ENCODE measurements at regions not wholly inside any gene's neighbourhood (a gene's known extent, or its start where the extent isn't known, plus 50 kb on each side); places are given as distances from the start of the nearest gene placed in this dataset.

DNA sequence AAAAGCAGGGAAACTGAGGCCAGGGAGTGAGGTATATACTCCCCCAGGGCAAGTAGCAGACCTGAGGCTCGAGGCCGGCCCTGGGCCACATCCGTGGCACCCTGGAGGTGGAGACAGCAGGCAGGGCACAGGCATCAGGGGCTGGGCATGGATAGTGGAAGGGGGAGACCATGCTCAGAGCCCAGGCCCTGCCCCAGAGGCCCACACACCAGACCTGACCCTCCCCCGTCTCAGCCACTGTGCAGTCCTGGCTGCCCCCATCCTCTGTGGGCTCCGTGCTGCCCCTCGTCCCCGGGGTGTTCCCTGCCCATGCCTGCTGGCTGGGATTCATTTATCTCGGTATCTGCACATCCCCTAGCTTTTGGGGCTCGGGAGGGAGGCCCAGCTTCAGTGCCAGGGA is 103.1 kb upstream of the NKX1-1 start:
- TF ChIP-seq, protein P1, sequence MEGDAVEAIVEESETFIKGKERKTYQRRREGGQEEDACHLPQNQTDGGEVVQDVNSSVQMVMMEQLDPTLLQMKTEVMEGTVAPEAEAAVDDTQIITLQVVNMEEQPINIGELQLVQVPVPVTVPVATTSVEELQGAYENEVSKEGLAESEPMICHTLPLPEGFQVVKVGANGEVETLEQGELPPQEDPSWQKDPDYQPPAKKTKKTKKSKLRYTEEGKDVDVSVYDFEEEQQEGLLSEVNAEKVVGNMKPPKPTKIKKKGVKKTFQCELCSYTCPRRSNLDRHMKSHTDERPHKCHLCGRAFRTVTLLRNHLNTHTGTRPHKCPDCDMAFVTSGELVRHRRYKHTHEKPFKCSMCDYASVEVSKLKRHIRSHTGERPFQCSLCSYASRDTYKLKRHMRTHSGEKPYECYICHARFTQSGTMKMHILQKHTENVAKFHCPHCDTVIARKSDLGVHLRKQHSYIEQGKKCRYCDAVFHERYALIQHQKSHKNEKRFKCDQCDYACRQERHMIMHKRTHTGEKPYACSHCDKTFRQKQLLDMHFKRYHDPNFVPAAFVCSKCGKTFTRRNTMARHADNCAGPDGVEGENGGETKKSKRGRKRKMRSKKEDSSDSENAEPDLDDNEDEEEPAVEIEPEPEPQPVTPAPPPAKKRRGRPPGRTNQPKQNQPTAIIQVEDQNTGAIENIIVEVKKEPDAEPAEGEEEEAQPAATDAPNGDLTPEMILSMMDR (IDR thresholded peaks at IDR 0.05; ENCODE audit: control insufficient read depth, insufficient read depth, low read depth, low read length, missing control alignments) = no peak
- no peak overlapping the region for H3K4me3 ChIP-seq (ENCODE audit: control insufficient read depth, low read depth, low read length)
- DNase-seq (ENCODE audit: low read depth) = no peak

DNA sequence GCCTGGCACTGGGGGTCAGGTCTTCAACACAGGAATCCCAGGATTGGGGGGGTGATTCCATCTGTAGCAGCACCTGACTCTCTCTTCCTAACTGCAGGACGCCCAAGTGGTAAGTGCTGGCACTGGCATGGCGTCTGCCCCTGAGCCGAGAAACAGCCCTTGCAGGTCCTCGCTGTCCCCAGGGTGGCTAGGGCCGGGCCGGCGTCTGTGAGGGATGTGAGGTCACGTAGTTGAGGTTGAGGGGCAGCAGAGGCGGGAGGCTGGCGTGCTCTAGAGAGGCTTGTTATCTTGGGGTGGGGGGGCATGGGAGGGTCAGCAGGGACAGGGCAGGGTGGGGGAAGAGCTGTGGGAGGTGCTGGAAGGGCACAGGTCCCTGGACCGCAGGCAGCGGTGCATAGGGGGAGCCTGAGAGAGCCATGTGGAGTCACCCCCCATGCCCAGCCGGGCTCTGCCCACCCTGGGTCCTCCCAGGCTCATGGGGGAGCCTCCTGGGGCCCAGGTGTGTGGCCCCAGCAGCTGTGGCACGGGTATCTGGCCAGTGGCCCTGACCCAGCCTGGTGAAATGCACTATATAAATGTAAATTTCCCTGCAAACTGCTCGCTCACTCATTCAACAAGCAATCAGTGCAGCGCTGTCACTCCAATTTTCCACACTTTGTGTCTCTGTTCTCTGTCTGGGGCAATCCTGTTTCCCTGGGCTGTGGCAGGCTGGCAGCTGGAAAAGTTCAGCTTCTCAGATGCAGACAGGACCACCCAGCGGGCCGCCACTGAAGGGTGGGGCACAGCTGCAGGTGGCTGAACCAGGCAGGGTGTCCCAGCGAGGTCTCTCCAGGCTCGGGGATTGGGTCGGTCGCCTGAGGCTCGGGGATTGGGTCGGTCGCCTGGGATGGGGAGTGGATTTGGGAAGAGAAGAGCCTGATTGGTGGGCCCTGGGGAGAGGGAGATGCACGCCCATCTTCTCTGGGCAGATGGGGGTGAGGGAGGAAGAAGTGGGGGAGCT is 102.2 kb upstream of the NKX1-1 start:
- TF ChIP-seq, protein P1 (IDR thresholded peaks at IDR 0.05; ENCODE audit: control insufficient read depth, insufficient read depth, low read depth, low read length, missing control alignments) = no peak
- DNase-seq (ENCODE audit: low read depth) = no peak
- H3K4me3 ChIP-seq (ENCODE audit: control insufficient read depth, low read depth, low read length) = no peak overlapping the region

DNA sequence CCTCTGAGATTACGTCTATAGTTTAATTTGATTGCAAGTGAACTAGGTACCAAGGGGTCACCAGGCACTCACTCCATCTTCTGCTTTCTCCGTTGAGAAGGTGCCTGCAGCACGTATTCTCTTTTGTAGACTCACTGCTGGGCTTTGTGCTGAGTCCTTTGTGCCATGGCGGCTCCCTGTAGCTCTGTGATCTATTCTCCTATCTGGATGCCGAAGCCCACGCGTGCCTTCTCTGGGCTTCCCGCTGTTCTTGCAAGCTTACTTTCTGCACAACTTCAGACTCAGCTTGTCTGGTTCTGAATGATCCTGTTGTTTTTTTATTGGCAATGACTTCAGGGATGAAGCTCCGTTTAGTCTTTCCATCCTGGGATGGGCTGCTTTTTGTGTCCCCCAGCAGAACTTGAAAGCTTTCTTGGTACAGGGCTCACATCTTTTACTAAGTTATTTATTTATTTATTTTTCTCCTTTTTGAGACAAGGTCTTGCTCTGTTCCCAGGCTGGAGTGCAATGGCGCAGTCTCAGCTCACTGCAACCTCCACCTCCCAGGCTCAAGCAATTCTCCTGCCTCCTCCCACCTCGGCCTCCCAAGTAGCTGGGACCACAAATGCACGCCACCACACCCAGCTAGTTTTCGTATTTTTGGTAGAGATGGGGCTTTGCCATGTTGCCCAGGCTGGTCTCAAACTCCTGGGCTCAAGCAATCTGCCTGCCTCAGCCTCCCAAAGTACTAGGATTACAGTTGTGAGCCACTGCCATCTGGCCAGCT is 100.9 kb upstream of the NKX1-1 start:
- no peak overlapping the region for H3K4me3 ChIP-seq (ENCODE audit: control insufficient read depth, low read depth, low read length)
- TF ChIP-seq, protein P1 (IDR thresholded peaks at IDR 0.05; ENCODE audit: control insufficient read depth, insufficient read depth, low read depth, low read length, missing control alignments) = no peak
- no peak for DNase-seq (ENCODE audit: low read depth)

DNA sequence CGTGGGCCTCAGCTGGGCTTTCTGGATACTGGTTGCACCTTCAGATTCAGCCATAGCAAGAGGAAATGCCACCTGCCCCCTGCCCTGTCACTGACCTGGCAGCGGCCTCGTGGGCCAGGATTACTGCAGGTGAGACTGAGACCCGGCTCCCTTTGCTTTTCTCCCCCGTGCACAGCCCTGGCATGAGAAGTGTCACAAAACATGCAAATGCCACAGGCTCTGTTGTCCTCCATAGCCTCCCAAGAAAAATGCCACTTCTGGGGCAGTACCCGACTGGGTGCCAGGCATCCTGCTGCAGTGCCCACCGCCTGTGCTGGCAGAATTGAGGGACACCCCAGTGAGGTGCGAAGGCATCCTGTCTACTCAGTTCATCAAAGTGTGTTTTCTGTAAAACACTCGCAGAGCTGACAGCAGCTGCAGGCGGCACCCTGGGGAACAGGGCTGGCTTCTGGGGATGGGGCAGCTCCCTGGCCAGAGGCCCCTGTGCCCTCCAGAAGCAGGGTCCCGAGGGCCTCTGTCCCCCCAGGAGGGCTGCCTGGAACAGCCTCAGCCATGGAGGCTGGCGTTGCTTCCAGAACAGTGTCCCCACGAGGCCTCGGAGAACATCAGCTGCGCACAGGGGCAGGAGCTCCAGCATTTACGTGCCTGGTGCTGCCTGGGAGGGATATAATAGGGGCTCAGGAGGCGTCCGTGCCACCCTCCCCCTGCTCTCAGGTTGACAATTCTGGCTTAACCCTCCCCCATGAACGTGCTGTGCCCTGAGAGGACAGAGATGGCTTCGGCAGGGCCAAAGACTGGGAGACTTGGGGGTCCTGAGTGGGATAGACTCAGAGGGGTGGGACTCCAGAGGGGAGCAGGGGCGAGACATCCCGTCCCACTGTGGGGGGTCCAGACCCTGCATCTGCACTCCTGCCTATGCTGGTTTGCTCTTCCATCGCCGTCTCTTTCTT is 99.5 kb upstream of the NKX1-1 start:
- no peak for DNase-seq (ENCODE audit: low read depth)
- TF ChIP-seq, protein P1 (IDR thresholded peaks at IDR 0.05; ENCODE audit: control insufficient read depth, insufficient read depth, low read depth, low read length, missing control alignments) = no peak

DNA sequence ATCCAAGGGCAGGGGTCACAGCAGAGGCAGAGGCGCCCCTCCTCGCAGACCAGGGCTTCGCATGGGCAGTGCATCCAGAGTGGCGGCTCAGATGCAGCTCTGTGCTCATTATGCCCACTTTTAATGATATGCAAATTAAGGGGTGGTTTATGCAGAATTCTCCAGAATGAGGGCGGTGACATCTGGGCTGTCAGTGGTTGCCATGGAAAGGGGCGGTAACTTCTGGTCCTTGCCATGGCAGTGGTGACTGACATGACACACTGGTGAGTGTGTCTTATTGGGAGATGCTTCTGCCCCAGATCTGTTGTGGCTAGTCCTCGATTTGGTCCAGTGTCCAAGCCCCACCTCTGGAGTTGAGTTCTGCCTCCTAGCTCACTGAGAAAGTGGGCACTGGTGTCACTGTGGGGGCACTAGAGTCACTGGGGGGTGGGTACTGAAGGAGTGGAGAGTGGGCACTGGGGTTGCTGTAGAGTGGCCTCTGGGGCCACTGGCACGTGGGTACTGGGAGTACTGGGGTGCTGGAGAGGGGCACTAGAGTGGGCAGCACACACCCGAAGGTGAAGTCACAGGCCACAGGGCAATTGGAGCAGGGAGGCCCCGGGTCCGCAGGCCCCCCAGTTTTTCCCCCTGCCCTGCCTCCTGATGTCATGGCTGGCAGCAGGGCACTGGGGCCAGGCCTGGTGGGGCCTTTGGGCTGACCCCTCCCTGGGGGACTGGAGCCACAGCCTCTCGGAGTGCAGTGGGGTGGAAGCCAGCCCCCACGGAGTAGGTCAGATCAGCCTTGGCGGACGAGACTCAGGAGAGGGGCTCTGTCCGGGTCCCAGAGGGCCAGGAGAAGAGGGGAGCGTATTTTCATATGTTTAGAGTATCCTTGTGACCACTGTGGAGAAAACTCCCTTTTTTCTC is 98.6 kb upstream of the NKX1-1 start:
- TF ChIP-seq, protein P1 (IDR thresholded peaks at IDR 0.05; ENCODE audit: control insufficient read depth, insufficient read depth, low read depth, low read length, missing control alignments) = no peak
- no peak for DNase-seq (ENCODE audit: low read depth)
- no peak overlapping the region for H3K4me3 ChIP-seq (ENCODE audit: control insufficient read depth, low read depth, low read length)

More for the DNA sequence above, 99.5 kb upstream of the NKX1-1 start:
- no peak overlapping the region for H3K4me3 ChIP-seq (ENCODE audit: control insufficient read depth, low read depth, low read length)
